Neural progenitor cell (in vitro differentiated cells): ENCODE measurements at regions not wholly inside any gene's neighbourhood (a gene's known extent, or its start where the extent isn't known, plus 50 kb on each side); places are given as distances from the start of the nearest gene placed in this dataset.

ENCODE experiments used
- DNase-seq: peaks from one replicate; pipeline ENCODE4 v3.0.0-alpha.2; 2016; ENCODE audit warnings: low spot score
- H2AFZ ChIP-seq: fragments of 200-600 bp; sonication (generic); replicated peaks from 2 replicates; pipeline ENCODE4 v1.6.1; 2016; ENCODE audit warnings: antibody characterized with exemption
- H3F3A ChIP-seq: fragments of 200-600 bp; sonication (generic); 2 replicates; pipeline ENCODE4 v1.6.1; 2016; ENCODE audit warnings: antibody characterized with exemption, low read depth
- H3K27ac ChIP-seq: fragments of 200-600 bp; sonication (generic); 2 replicates; pipeline ENCODE4 v1.5.1; 2016; ENCODE audit warnings: mild to moderate bottlenecking
- H3K27me3 ChIP-seq: fragments of 200-600 bp; sonication (generic); 2 replicates; pipeline ENCODE4 v1.6.1; 2016; ENCODE audit warnings: mild to moderate bottlenecking, moderate library complexity
- H3K36me3 ChIP-seq: fragments of 200-600 bp; sonication (generic); 2 replicates; pipeline ENCODE4 v1.5.1; 2016
- H3K4me1 ChIP-seq: fragments of 200-600 bp; sonication (generic); 2 replicates; pipeline ENCODE4 v1.6.1; 2016; ENCODE audit warnings: mixed run types
- H3K4me2 ChIP-seq: fragments of 200-600 bp; sonication (generic); 2 replicates; pipeline ENCODE4 v1.6.1; 2016
- H3K4me3 ChIP-seq: fragments of 200-600 bp; sonication (generic); 2 replicates; pipeline ENCODE4 v1.5.1; 2016
- H3K79me2 ChIP-seq: fragments of 200-600 bp; sonication (generic); 2 replicates; pipeline ENCODE4 v1.6.1; 2016; ENCODE audit warnings: low read depth
- H3K9ac ChIP-seq: fragments of 200-600 bp; sonication (generic); 2 replicates; pipeline ENCODE4 v1.6.1; 2016
- H3K9me3 ChIP-seq: fragments of 200-600 bp; sonication (generic); 2 replicates; pipeline ENCODE4 v1.5.1; 2016; ENCODE audit warnings: low read depth
- H4K20me1 ChIP-seq: fragments of 200-600 bp; sonication (generic); 2 replicates; pipeline ENCODE4 v1.6.1; 2016; ENCODE audit warnings: low read depth
- H3K27ac Mint-ChIP-seq: 3 replicates; pipeline ENCODE4 v1.8.0; 2021; ENCODE audit warnings: mixed read lengths
- H3K27me3 Mint-ChIP-seq: 2 replicates; pipeline ENCODE4 v1.8.0; 2022; ENCODE audit warnings: low read depth, mild to moderate bottlenecking, inconsistent platforms, moderate library complexity, mixed read lengths; ENCODE audit not compliant: insufficient read depth
- H3K36me3 Mint-ChIP-seq: 3 replicates; pipeline ENCODE4 v1.8.0; 2021; ENCODE audit warnings: mixed read lengths
- H3K4me1 Mint-ChIP-seq: 3 replicates; pipeline ENCODE4 v1.8.0; 2021; ENCODE audit warnings: mixed read lengths
- H3K4me3 Mint-ChIP-seq: 3 replicates; pipeline ENCODE4 v1.8.0; 2021; ENCODE audit warnings: mild to moderate bottlenecking, moderate library complexity, mixed read lengths
- H3K9me3 Mint-ChIP-seq: 3 replicates; pipeline ENCODE4 v1.8.0; 2020; ENCODE audit warnings: mixed read lengths
- CTCF ChIP-seq: fragments of 200-600 bp; sonication (generic); IDR thresholded peaks from 2 replicates; pipeline ENCODE4 v1.5.1; 2017; ENCODE audit warnings: antibody characterized with exemption, mild to moderate bottlenecking
- EZH2 ChIP-seq: fragments of 200-600 bp; sonication (generic); IDR thresholded peaks from 2 replicates; pipeline ENCODE4 v1.6.1; 2017; ENCODE audit warnings: antibody characterized with exemption, mild to moderate bottlenecking, moderate library complexity
- EZH2phosphoT487 ChIP-seq: fragments of 200-600 bp; sonication (generic); IDR thresholded peaks from 2 replicates; pipeline ENCODE4 v1.6.1; 2017; ENCODE audit warnings: antibody characterized with exemption

- Histone ChIP-seq H3K9ac (no peak overlapping the region), H3K36me3 (no peaks in the 10 kb centered on the region), H4K20me1 (no peaks in the 10 kb centered on the region), H3K27ac (no peak overlapping the region), H3K4me3 (no peak overlapping the region), H3K4me2 (no peak overlapping the region), H3K9me3 (no peaks in the 10 kb centered on the region), H3K27me3 (no peaks in the 10 kb centered on the region), H3K79me2 (no peaks in the 10 kb centered on the region), H2AFZ (no peak overlapping the region), H3K4me1 (peaks cover 21% of the 10 kb centered on the region), H3F3A (no peaks in the 10 kb centered on the region)
- no peak for DNase-seq
- H3K27me3 Mint-ChIP-seq: no peaks in the 10 kb centered on the region
- H3K9me3 Mint-ChIP-seq: no peaks in the 10 kb centered on the region
- no peak overlapping the region for H3K27ac Mint-ChIP-seq
- no peaks in the 10 kb centered on the region for H3K36me3 Mint-ChIP-seq
- H3K4me3 Mint-ChIP-seq: no peak overlapping the region
- peaks cover 2% of the 10 kb centered on the region for H3K4me1 Mint-ChIP-seq
- no peak for TF ChIP-seq CTCF
- TF ChIP-seq EZH2: no peak
- TF ChIP-seq EZH2phosphoT487: no peak
These were observed 257.6 kb downstream of the DLEU7 start for GRCh38 chr13:50585674-50586413.

DNA sequence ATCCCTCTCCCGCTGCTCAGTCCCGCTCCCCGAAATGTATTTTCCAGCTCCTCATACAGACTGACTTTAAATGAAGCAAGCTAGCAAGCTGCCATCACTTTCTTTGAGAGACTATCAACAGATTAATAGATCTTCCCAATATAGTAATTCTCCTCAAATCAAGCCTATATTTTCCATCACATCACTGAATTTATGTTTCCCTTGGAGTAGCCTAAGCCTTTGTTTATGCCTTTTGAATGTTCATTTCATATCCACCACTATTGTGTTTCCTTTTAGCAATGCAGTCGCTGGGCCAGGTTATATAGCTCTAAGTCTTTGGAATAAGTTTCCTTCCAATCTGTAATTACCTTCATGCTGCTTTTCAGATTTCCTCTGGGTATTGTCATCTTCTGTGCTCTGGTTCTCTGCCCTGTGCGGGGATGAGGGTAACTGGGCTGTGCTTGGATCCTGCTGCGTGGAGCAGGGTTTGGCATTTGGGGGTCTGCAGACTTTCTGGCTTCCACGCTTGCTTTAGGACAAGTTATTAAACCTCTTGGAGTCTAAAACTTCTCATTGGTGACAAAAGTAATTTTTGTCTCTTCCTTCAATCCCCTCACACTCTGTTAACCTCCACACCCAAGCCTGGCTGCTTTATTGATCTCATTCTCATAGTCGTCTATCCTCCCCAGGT lies 256.9 kb downstream of the DLEU7 start:
- H3F3A ChIP-seq: no peaks in the 10 kb centered on the region
- no peak overlapping the region for H3K27ac Mint-ChIP-seq
- TF ChIP-seq CTCF: no peak
- no peak overlapping the region for H3K27ac ChIP-seq
- H2AFZ ChIP-seq: no peak overlapping the region
- H3K4me1 ChIP-seq: peaks cover 21% of the 10 kb centered on the region
- no peaks in the 10 kb centered on the region for H3K9me3 Mint-ChIP-seq
- no peaks in the 10 kb centered on the region for H3K36me3 Mint-ChIP-seq
- no peaks in the 10 kb centered on the region for H3K36me3 ChIP-seq
- no peaks in the 10 kb centered on the region for H4K20me1 ChIP-seq
- H3K9me3 ChIP-seq: no peaks in the 10 kb centered on the region
- no peak overlapping the region for H3K9ac ChIP-seq
- no peak overlapping the region for H3K4me2 ChIP-seq
- H3K4me3 ChIP-seq: no peak overlapping the region
- H3K79me2 ChIP-seq: no peaks in the 10 kb centered on the region
- peaks cover 2% of the 10 kb centered on the region for H3K4me1 Mint-ChIP-seq
- DNase-seq: no peak
- no peaks in the 10 kb centered on the region for H3K27me3 ChIP-seq
- H3K4me3 Mint-ChIP-seq: no peak overlapping the region
- no peaks in the 10 kb centered on the region for H3K27me3 Mint-ChIP-seq

- Mint-ChIP-seq H3K36me3 (no peaks in the 10 kb centered on the region), H3K4me1 (peaks cover 2% of the 10 kb centered on the region), H3K9me3 (no peaks in the 10 kb centered on the region), H3K27me3 (no peaks in the 10 kb centered on the region), H3K4me3 (no peak overlapping the region), H3K27ac (no peak overlapping the region)
- Histone ChIP-seq H3K4me2 (no peak overlapping the region), H3F3A (no peaks in the 10 kb centered on the region), H3K9ac (no peak overlapping the region), H4K20me1 (no peaks in the 10 kb centered on the region), H3K9me3 (no peaks in the 10 kb centered on the region), H3K4me1 (peaks cover 21% of the 10 kb centered on the region), H3K36me3 (no peaks in the 10 kb centered on the region), H2AFZ (no peak overlapping the region), H3K4me3 (no peak overlapping the region), H3K27me3 (no peaks in the 10 kb centered on the region), H3K79me2 (no peaks in the 10 kb centered on the region), H3K27ac (no peak overlapping the region)
- DNase-seq: no peak
- TF ChIP-seq EZH2: no peak
- TF ChIP-seq EZH2phosphoT487: no peak
- no peak for TF ChIP-seq CTCF
These were observed 256.4 kb downstream of the DLEU7 start for GRCh38 chr13:50587115-50587514.
